HG03558 (cell line): ENCODE measurements at regions not wholly inside any gene's neighbourhood (a gene's known extent, or its start where the extent isn't known, plus 50 kb on each side); places are given as distances from the start of the nearest gene placed in this dataset.

Source experiments
- ATAC-seq: cut with Tn5 transposase; IDR thresholded peaks from one replicate; pipeline ENCODE4 v1.9.1; 2021; ENCODE audit warnings: moderate number of reproducible peaks; ENCODE audit not compliant: unreplicated experiment; ENCODE audit errors: extremely low read depth

- no peak for ATAC-seq
Observed at GRCh38 chr3:27861046-27862036, 139.2 kb upstream of the EOMES start.

GRCh38 chr3:27865731-27866130 lies 143.6 kb upstream of the EOMES start:
- ATAC-seq = no peak

- ATAC-seq = no peak
Observed at GRCh38 chr3:27869152-27869551, 147.0 kb upstream of the EOMES start.

DNA sequence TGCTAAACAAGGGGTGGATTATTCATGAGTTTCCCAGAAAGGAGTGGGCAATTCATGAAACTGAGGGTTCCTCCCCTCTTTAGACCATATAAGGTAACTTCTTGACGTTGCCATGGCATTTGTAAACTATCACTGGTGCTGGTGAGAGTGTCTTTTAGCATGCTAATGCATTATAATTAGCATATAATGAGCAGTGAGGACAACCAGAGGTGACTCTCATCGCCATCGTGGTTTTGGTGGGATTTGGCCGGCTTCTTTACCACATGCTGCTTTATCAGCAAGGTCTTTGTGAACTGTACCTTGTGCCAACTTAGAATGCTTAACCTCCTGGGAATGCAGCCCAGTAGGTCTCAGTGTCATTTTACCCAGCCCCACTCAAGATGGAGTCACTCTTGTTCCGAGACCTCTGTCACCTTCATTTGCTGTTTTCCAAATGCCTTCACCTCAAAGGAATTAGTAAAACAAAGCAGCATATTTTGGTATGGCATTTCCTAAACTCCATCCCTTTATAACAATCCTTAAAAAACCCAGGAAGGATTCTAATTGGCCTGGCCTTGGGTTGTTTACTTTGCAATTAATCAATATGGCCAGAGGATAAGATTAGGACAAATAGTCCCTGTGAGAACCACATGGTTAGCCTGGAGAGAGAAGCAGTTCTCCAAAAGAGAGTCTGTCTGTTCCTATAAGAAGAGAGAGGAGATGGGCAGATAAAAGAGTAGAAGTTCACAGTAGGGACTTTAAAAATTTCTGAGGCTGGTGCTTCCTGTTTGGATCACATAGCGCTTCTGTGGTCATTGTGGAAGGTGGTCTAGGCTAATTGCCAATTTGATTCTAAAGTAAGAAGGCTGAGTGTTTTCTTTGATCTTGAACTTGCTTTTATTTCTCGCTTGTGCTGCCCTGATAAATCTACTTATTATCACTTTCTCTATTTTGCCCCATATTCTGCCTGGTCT lies 155.2 kb upstream of the EOMES start:
- no peak for ATAC-seq

DNA sequence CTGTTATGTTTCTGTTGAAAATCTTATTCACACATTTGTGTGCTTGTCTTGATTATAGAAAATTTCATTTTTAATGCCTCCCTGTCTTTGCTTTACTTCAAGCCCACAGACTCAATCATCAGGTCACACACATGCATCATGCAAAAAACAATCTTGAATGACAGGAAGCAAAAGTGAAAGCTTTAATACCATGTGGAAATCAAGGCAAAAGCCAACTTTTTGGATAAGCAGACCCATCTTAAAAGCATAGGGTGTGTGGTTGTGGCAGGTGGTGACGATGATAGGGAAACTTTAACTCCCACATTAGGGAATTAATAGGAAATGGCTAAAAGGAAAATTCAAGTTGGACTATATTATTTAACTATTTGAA lies 155.9 kb upstream of the EOMES start:
- no peak for ATAC-seq

- ATAC-seq = no peak
Observed at GRCh38 chr3:27880969-27881892, 159.1 kb upstream of the EOMES start.

- ATAC-seq = no peak
Observed at GRCh38 chr3:27883266-27883665, 161.1 kb upstream of the EOMES start.

GRCh38 chr3:27885641-27886040 lies 163.5 kb upstream of the EOMES start:
- ATAC-seq = no peak

GRCh38 chr3:27888562-27888961 lies 166.4 kb upstream of the EOMES start:
- no peak for ATAC-seq

- no peak for ATAC-seq
Observed at GRCh38 chr3:27889745-27890144, 167.6 kb upstream of the EOMES start.

DNA sequence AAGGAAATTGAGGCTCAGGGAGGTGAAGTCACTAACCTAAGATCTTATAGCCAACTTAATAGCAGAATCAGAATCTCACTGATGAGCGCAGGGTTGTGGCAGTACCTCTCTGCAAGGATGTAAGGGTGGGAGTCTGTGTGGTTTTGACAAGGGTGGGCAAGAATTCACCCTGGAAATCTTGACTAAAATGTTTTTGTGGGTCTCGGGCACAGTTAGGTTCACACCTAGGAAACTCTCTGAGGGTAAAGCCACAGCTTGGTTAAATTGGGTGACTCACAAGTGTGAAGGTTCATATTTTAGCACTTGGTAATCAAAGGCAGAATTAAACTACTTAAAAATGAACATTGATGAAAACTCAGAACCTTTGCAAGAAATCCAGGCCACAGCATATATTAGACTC lies 178.2 kb upstream of the EOMES start:
- ATAC-seq = no peak

GRCh38 chr3:27903446-27903845 lies 181.3 kb upstream of the EOMES start:
- ATAC-seq = no peak

DNA sequence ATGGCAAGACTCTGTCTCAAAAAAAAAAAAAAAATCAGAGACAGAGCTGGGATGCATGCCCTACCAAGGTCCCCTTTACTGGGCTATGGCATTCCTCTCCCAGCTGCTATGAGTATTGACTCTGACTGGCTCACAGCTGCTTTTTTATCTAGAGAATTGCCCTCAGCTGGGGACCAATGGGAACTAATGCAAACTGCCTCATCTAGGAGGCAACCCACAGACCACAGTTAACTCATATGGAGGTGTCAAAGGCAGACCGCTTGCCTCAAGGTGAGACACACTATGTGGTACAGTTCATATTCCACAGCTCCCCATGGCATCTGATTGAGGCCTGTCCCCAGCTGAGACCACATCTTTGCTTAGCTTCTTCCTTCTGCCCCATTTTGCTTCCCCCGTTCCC lies 183.5 kb upstream of the EOMES start:
- ATAC-seq = no peak

DNA sequence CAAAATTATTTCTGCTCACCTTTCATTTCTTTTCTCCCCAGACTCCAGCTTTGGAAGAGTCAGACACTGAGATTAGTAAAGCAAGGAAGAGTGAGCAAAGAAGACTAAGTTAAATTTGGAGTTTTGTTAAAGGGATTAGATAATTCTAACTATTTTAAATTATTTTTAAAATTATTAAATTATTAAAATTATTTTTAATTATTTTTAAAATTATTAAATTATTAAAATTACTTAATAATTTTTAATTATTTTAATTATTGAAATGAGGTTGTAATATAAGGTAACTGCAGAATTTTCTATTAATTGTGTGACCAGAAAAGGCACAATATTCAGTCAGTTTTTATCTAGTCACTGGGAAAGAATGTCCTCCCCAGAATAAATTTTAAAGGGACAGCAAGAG lies 185.0 kb upstream of the EOMES start:
- ATAC-seq = no peak

DNA sequence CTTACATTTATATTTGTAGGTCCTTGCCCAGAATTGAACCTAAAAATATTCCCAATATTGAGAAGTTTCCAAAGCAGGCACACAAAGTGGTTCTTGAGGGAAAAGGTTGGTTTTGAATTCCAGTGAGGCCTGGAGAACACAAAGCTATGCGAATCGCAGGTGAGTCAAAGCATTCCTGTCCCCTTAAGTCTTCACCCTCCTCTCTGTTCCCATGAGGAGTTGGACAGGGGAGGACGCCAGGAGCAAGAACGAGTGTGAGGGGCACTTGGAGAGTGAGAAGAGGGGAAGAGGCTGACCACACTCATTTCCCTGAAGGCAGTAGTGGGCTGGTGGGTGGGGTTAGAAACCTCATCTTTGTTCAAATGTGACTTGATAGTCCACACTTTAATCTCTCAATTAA lies 185.8 kb upstream of the EOMES start:
- ATAC-seq = no peak

DNA sequence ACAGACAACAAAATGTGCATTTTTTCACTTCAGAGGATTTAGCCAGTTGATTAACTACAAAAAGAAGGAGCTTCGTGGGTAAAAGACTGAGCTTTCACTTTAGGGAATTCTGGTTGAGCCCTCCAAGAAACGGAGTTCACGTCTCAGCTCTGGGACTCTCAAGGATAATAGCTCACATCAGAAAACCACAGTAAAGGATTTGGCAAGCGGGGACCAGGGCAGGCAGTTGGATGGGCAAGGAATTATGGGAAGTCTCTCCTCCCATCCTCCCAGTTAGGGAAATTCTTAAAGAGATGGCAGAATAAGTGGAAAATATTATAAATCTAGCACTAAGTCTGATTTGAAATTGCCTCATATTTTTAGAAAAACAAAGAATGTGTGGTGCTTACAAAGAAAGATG lies 188.3 kb upstream of the EOMES start:
- no peak for ATAC-seq

- no peak for ATAC-seq
Observed at GRCh38 chr3:27914199-27914598, 192.1 kb upstream of the EOMES start.

GRCh38 chr3:27923349-27924068 lies 201.4 kb upstream of the EOMES start:
- ATAC-seq = no peak

DNA sequence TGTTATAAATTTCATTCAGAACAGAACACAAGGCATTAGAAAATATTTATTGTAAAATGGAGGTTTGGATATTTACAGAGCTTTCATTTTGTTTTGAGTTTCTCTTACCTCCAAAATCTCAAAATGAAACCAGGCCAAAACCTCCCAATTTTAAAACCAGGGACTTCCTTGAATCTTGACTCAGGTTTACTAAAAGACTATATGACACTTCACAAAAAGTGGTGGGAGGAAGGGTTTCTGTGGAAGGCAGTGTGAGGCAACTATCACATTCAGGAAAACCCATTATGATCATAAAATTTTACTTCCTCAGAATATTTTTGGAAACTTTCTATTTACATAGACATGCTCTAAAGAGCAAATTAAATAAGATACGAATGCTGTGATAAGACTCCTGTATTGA lies 205.8 kb upstream of the EOMES start:
- ATAC-seq = no peak
